AG04450 (cell line): ENCODE measurements at regions not wholly inside any gene's neighbourhood (a gene's known extent, or its start where the extent isn't known, plus 50 kb on each side); places are given as distances from the start of the nearest gene placed in this dataset.

Experiments
- CTCF ChIA-PET: fragments of 300-600, 350-600 bp; formaldehyde crosslinking; extraction: SDS; loops from one replicate; lab custom pipeline; 2022; ENCODE audit warnings: antibody characterized with exemption, inconsistent platforms; lab: Charles Lee
- POLR2A ChIA-PET: fragments of 350-600 bp; formaldehyde crosslinking; extraction: SDS; loops from one replicate; lab custom pipeline; 2021; ENCODE audit warnings: antibody characterized with exemption, inconsistent platforms; lab: Yijun Ruan, JAX
- DNase-seq: peaks from one replicate; pipeline ENCODE4 v3.0.0-alpha.2; 2011; ENCODE audit warnings: low read depth, low spot score
- H3K27ac ChIP-seq: one replicate; pipeline ENCODE4 v1.5.1; 2012; ENCODE audit warnings: low read depth, low read length, control low read depth
- H3K27me3 ChIP-seq: one replicate; pipeline ENCODE4 v1.6.0; 2012; ENCODE audit warnings: low read length; ENCODE audit not compliant: control insufficient read depth, insufficient read depth
- H3K4me3 ChIP-seq: 2 replicates; pipeline ENCODE4 v1.5.1; 2011; ENCODE audit warnings: mild to moderate bottlenecking, low read depth, low read length, control low read depth
- H3K9me3 ChIP-seq: 2 replicates; pipeline ENCODE4 v1.5.1; 2012; ENCODE audit warnings: low read length; ENCODE audit not compliant: control insufficient read depth, insufficient read depth
- CTCF ChIP-seq: IDR thresholded peaks from 2 replicates; pipeline ENCODE4 v1.5.1; 2011; ENCODE audit warnings: low read depth, low read length, control low read depth, inconsistent platforms

GRCh38 chr9:100720922-100721321 is 143.0 kb downstream of the CAVIN4 start:
- DNase-seq: no peak
- Histone ChIP-seq H3K9me3 (no peaks in the 10 kb centered on the region), H3K27ac (no peak overlapping the region), H3K4me3 (no peak overlapping the region), H3K27me3 (no peaks in the 10 kb centered on the region)
- no peak for TF ChIP-seq CTCF
- ChIA-PET POLR2A (no interaction called here), CTCF (no interaction called here)

DNA sequence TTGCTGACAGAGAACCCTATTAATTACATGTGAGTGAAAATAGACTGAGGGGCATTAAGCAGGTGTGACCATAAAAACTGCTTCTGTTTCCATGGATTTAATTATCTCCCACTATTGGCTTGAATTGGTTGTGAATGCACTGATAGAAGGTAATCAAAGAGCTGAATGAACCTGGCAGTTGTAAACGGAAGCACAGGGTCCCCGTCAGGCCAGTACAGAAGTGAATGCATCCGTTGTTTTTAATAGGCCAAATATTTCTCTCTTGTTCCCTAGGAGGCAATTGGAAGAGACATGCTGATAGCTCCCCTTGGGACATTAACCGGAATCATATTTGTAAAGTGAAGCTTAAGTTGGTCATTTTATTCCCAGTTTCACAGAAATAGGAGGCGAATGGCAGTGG is 147.0 kb downstream of the CAVIN4 start:
- no peak for DNase-seq
- TF ChIP-seq CTCF: no peak
- H3K9me3 ChIP-seq: no peaks in the 10 kb centered on the region
- H3K27me3 ChIP-seq: no peaks in the 10 kb centered on the region
- CTCF ChIA-PET: interaction anchor here (0.9 kb wide), 1 partner anchor 11 kb away, joined by 3 read pairs; no protein-coding TSS in a partner anchor
- H3K4me3 ChIP-seq: no peak overlapping the region
- POLR2A ChIA-PET: no interaction called here
- no peak overlapping the region for H3K27ac ChIP-seq

- H3K27me3 ChIP-seq: no peaks in the 10 kb centered on the region
- no peak overlapping the region for H3K27ac ChIP-seq
- CTCF ChIA-PET: interaction anchor here (0.9 kb wide), 1 partner anchor 11 kb away, joined by 3 read pairs; no protein-coding TSS in a partner anchor
- TF ChIP-seq CTCF: no peak
- POLR2A ChIA-PET: no interaction called here
- no peak overlapping the region for H3K4me3 ChIP-seq
- H3K9me3 ChIP-seq: no peaks in the 10 kb centered on the region
- no peak for DNase-seq
Measured at GRCh38 chr9:100725371-100725770, 147.5 kb downstream of the CAVIN4 start.

DNA sequence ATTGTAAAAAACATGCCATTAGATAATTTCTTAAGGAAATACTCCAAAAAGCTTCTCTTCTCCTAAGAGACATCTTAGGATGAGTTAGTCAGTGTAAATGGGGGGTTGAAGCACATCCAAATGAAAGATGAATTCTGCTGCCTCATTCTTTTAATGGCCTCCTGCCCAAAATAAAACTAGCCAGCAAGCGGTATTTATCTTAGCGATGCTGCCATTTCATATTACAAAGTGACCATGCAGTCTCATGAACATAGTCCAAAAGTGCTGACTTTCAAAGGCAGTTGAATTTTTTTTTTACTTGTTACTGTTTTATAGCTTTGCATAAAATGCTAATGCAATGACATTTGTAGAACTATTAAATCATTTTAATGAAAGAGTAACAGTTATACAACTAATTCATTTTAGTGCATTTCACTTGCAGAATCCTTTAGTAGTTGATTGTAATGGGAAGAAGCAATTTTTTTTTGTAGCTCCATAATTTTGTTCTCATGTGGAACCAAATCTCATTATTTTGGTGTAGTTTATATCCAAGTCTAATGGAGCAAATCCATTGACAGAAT is 151.5 kb downstream of the CAVIN4 start:
- TF ChIP-seq CTCF: no peak
- Histone ChIP-seq H3K27me3 (no peaks in the 10 kb centered on the region), H3K9me3 (peaks cover 14% of the 10 kb centered on the region), H3K4me3 (no peak overlapping the region), H3K27ac (no peak overlapping the region)
- ChIA-PET POLR2A (no interaction called here), CTCF (interaction anchor here (0.8 kb wide), 1 partner anchor 15 kb away, joined by 3 read pairs; no protein-coding TSS in a partner anchor)
- no peak for DNase-seq

- CTCF ChIA-PET: interaction anchor here (0.8 kb wide), 1 partner anchor 16 kb away, joined by 3 read pairs; no protein-coding TSS in a partner anchor
- TF ChIP-seq CTCF: no peak
Measured at GRCh38 chr9:100730086-100730485, 152.2 kb downstream of the CAVIN4 start.

More at GRCh38 chr9:100730086-100730485, 152.2 kb downstream of the CAVIN4 start:
- POLR2A ChIA-PET: no interaction called here
- Histone ChIP-seq H3K27ac (no peak overlapping the region), H3K4me3 (no peak overlapping the region), H3K27me3 (no peaks in the 10 kb centered on the region), H3K9me3 (peaks cover 14% of the 10 kb centered on the region)
- no peak for DNase-seq
